ENCODE measurements at regions not wholly inside any gene's neighbourhood (a gene's known extent, or its start where the extent isn't known, plus 50 kb on each side); places are given as distances from the start of the nearest gene placed in this dataset.
"Not testable (repeated sequence)": the region's sequence is repeated elsewhere in the genome, so short reads cannot be mapped to it uniquely, and the experiment has no call there.

DNA sequence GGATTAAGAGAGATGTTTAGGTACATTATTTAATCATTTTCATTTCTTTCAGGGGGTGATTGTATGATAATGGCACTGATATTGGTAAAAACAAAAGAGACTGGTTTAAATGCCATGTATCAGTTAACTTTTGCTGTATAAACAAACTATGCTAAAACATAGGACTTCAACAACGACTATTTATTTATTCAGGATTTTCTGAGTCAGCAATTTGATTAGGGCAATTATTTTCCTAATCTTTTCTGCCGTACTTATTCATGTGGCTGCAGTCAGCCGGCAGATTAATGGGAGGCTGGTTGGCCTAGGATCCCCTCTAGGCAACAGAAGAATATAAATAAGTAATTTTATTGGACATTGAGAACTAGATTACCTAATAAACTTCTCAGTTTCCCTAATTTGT, 661.7 kb upstream of the RAG2 start:
- no peaks in the 10 kb centered on the region for H3K36me3 ChIP-seq (ENCODE audit: control insufficient read depth in 1 of 2, insufficient read depth in 2 of 2, low read length in 2 of 2)
- no peak overlapping the region for H3K27ac ChIP-seq (ENCODE audit: low read length)
- no peak overlapping the region for H3K4me3 ChIP-seq (ENCODE audit: low read depth in 1 of 2, low read length in 2 of 2)
- H3K27me3 ChIP-seq (ENCODE audit: low read depth, low read length), result no peaks in the 10 kb centered on the region
- no peaks in the 10 kb centered on the region for H3K9me3 ChIP-seq (ENCODE audit: control insufficient read depth in 1 of 2, low read length in 2 of 2)
- H3K4me1 ChIP-seq (ENCODE audit: control insufficient read depth in 1 of 2, insufficient read depth in 2 of 2, low read length in 2 of 2), result no peaks in the 10 kb centered on the region

DNA sequence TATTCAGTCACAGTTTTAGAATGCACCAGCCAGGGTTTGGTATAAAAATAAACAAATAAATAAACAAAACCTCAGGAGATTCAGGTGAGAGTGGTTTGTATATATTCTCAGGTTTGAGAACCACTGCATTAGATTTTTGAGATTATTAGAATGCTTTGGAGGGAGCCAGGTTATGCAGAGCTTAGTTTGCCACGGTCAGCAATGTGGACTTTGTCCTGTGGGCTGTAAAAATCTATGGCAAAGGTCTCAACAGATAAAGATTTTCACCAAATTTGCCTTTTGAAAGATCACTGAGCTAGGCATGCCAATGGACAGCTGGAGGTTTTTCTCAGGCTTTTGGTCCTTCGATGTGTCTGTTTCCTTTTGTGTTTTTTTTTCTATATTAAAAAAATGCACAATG, 650.1 kb upstream of the RAG2 start:
- no peak overlapping the region for H3K27ac ChIP-seq (ENCODE audit: low read length)
- no peaks in the 10 kb centered on the region for H3K4me1 ChIP-seq (ENCODE audit: control insufficient read depth in 1 of 2, insufficient read depth in 2 of 2, low read length in 2 of 2)
- H3K9me3 ChIP-seq (ENCODE audit: control insufficient read depth in 1 of 2, low read length in 2 of 2), result peaks cover 0 to 3% of the 10 kb centered on the region in 2 donors
- H3K4me3 ChIP-seq (ENCODE audit: low read depth in 1 of 2, low read length in 2 of 2), result no peak overlapping the region
- no peaks in the 10 kb centered on the region for H3K27me3 ChIP-seq (ENCODE audit: low read depth, low read length)
- no peaks in the 10 kb centered on the region for H3K36me3 ChIP-seq (ENCODE audit: control insufficient read depth in 1 of 2, insufficient read depth in 2 of 2, low read length in 2 of 2)

GRCh38 chr11:37246092-37246491, 648.1 kb upstream of the RAG2 start:
- not testable (repeated sequence) for H3K27me3 ChIP-seq (ENCODE audit: low read depth, low read length); H3K4me3 ChIP-seq (ENCODE audit: low read depth in 1 of 2, low read length in 2 of 2); H3K9me3 ChIP-seq (ENCODE audit: control insufficient read depth in 1 of 2, low read length in 2 of 2); H3K36me3 ChIP-seq (ENCODE audit: control insufficient read depth in 1 of 2, insufficient read depth in 2 of 2, low read length in 2 of 2); H3K4me1 ChIP-seq (ENCODE audit: control insufficient read depth in 1 of 2, insufficient read depth in 2 of 2, low read length in 2 of 2); H3K27ac ChIP-seq (ENCODE audit: low read length)

- H3K27me3 ChIP-seq (ENCODE audit: low read depth, low read length), result no peaks in the 10 kb centered on the region
- no peaks in the 10 kb centered on the region for H3K9me3 ChIP-seq (ENCODE audit: control insufficient read depth in 1 of 2, low read length in 2 of 2)
- H3K36me3 ChIP-seq (ENCODE audit: control insufficient read depth in 1 of 2, insufficient read depth in 2 of 2, low read length in 2 of 2), result no peaks in the 10 kb centered on the region
- H3K27ac ChIP-seq (ENCODE audit: low read length), result no peak overlapping the region
- no peak overlapping the region for H3K4me3 ChIP-seq (ENCODE audit: low read depth in 1 of 2, low read length in 2 of 2)
- H3K4me1 ChIP-seq (ENCODE audit: control insufficient read depth in 1 of 2, insufficient read depth in 2 of 2, low read length in 2 of 2), result no peaks in the 10 kb centered on the region
These were observed 632.8 kb upstream of the RAG2 start for GRCh38 chr11:37230865-37231264.

- Histone ChIP-seq H3K9me3 (ENCODE audit: control insufficient read depth in 1 of 2, low read length in 2 of 2) (no peaks in the 10 kb centered on the region), H3K27ac (ENCODE audit: low read length) (no peak overlapping the region), H3K36me3 (ENCODE audit: control insufficient read depth in 1 of 2, insufficient read depth in 2 of 2, low read length in 2 of 2) (no peaks in the 10 kb centered on the region), H3K4me3 (ENCODE audit: low read depth in 1 of 2, low read length in 2 of 2) (no peak overlapping the region), H3K27me3 (ENCODE audit: low read depth, low read length) (no peaks in the 10 kb centered on the region), H3K4me1 (ENCODE audit: control insufficient read depth in 1 of 2, insufficient read depth in 2 of 2, low read length in 2 of 2) (no peaks in the 10 kb centered on the region)
These were observed 625.9 kb upstream of the RAG2 start for GRCh38 chr11:37223962-37224361.

DNA sequence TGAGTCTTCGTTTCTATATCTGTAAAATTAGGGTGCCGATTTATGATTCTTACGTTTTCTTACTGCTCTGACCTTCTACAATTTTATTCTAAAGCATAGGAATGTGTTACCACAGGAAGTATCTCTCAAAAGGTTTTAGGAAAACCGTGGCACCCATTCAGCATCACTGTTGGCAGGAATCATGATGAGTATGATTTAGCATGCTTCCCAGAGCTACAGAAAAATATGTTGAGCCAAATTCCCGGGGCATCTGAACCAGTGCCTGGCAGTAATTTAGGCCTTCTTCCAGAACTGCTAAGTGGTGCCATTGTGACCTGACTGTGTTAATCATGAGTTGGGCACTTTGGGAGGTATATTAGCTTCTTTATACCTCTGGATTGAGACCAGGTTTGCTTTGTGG, 605.0 kb upstream of the RAG2 start:
- Histone ChIP-seq H3K4me3 (ENCODE audit: low read depth in 1 of 2, low read length in 2 of 2) (no peak overlapping the region), H3K27ac (ENCODE audit: low read length) (no peak overlapping the region), H3K27me3 (ENCODE audit: low read depth, low read length) (no peaks in the 10 kb centered on the region), H3K4me1 (ENCODE audit: control insufficient read depth in 1 of 2, insufficient read depth in 2 of 2, low read length in 2 of 2) (no peaks in the 10 kb centered on the region), H3K36me3 (ENCODE audit: control insufficient read depth in 1 of 2, insufficient read depth in 2 of 2, low read length in 2 of 2) (no peaks in the 10 kb centered on the region), H3K9me3 (ENCODE audit: control insufficient read depth in 1 of 2, low read length in 2 of 2) (no peaks in the 10 kb centered on the region)

- Histone ChIP-seq H3K4me1 (ENCODE audit: control insufficient read depth in 1 of 2, insufficient read depth in 2 of 2, low read length in 2 of 2) (no peaks in the 10 kb centered on the region), H3K27me3 (ENCODE audit: low read depth, low read length) (no peaks in the 10 kb centered on the region), H3K27ac (ENCODE audit: low read length) (no peak overlapping the region), H3K36me3 (ENCODE audit: control insufficient read depth in 1 of 2, insufficient read depth in 2 of 2, low read length in 2 of 2) (no peaks in the 10 kb centered on the region), H3K9me3 (ENCODE audit: control insufficient read depth in 1 of 2, low read length in 2 of 2) (no peaks in the 10 kb centered on the region), H3K4me3 (ENCODE audit: low read depth in 1 of 2, low read length in 2 of 2) (no peak overlapping the region)
These were observed 601.0 kb upstream of the RAG2 start for GRCh38 chr11:37199082-37199481.

GRCh38 chr11:37184326-37184725, 586.3 kb upstream of the RAG2 start:
- H3K9me3 ChIP-seq (ENCODE audit: control insufficient read depth in 1 of 2, low read length in 2 of 2), result peaks cover 0 to 10% of the 10 kb centered on the region in 2 donors
- H3K27me3 ChIP-seq (ENCODE audit: low read depth, low read length), result no peaks in the 10 kb centered on the region
- no peaks in the 10 kb centered on the region for H3K36me3 ChIP-seq (ENCODE audit: control insufficient read depth in 1 of 2, insufficient read depth in 2 of 2, low read length in 2 of 2)
- no peak overlapping the region for H3K27ac ChIP-seq (ENCODE audit: low read length)
- H3K4me3 ChIP-seq (ENCODE audit: low read depth in 1 of 2, low read length in 2 of 2), result no peak overlapping the region
- no peaks in the 10 kb centered on the region for H3K4me1 ChIP-seq (ENCODE audit: control insufficient read depth in 1 of 2, insufficient read depth in 2 of 2, low read length in 2 of 2)

- no peaks in the 10 kb centered on the region for H3K36me3 ChIP-seq (ENCODE audit: control insufficient read depth in 1 of 2, insufficient read depth in 2 of 2, low read length in 2 of 2)
- H3K9me3 ChIP-seq (ENCODE audit: control insufficient read depth in 1 of 2, low read length in 2 of 2), result peaks cover 0 to 10% of the 10 kb centered on the region in 2 donors
- H3K27me3 ChIP-seq (ENCODE audit: low read depth, low read length), result no peaks in the 10 kb centered on the region
- no peaks in the 10 kb centered on the region for H3K4me1 ChIP-seq (ENCODE audit: control insufficient read depth in 1 of 2, insufficient read depth in 2 of 2, low read length in 2 of 2)
- no peak overlapping the region for H3K4me3 ChIP-seq (ENCODE audit: low read depth in 1 of 2, low read length in 2 of 2)
- no peak overlapping the region for H3K27ac ChIP-seq (ENCODE audit: low read length)
These were observed 584.0 kb upstream of the RAG2 start for GRCh38 chr11:37182031-37182430.

GRCh38 chr11:37177721-37178120, 579.7 kb upstream of the RAG2 start:
- Histone ChIP-seq H3K27me3 (ENCODE audit: low read depth, low read length) (no peaks in the 10 kb centered on the region), H3K4me3 (ENCODE audit: low read depth in 1 of 2, low read length in 2 of 2) (no peak overlapping the region), H3K4me1 (ENCODE audit: control insufficient read depth in 1 of 2, insufficient read depth in 2 of 2, low read length in 2 of 2) (no peaks in the 10 kb centered on the region), H3K36me3 (ENCODE audit: control insufficient read depth in 1 of 2, insufficient read depth in 2 of 2, low read length in 2 of 2) (no peaks in the 10 kb centered on the region), H3K9me3 (ENCODE audit: control insufficient read depth in 1 of 2, low read length in 2 of 2) (peaks cover 0 to 10% of the 10 kb centered on the region in 2 donors), H3K27ac (ENCODE audit: low read length) (no peak overlapping the region)

DNA sequence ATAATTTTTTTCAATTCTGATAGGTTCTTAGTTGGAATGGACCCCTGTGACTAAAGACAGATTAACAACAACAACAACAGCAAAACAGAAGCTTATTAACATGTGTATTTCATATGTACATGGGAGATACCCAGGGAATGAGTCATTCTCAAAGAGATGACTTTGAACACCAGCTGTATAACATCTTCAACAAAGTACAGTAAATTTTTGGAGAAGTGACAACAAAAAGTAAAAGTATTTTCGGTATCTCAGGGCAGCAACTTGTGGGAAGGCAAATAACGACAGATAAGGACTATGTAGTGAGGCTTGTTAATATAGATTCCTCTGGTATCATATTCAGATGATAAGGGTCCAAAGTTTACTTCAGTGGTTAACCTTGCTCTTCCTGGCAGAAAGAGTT, 573.4 kb upstream of the RAG2 start:
- H3K4me3 ChIP-seq (ENCODE audit: low read depth in 1 of 2, low read length in 2 of 2), result no peak overlapping the region
- no peaks in the 10 kb centered on the region for H3K36me3 ChIP-seq (ENCODE audit: control insufficient read depth in 1 of 2, insufficient read depth in 2 of 2, low read length in 2 of 2)
- H3K27me3 ChIP-seq (ENCODE audit: low read depth, low read length), result no peaks in the 10 kb centered on the region
- no peak overlapping the region for H3K27ac ChIP-seq (ENCODE audit: low read length)
- no peaks in the 10 kb centered on the region for H3K9me3 ChIP-seq (ENCODE audit: control insufficient read depth in 1 of 2, low read length in 2 of 2)
- no peaks in the 10 kb centered on the region for H3K4me1 ChIP-seq (ENCODE audit: control insufficient read depth in 1 of 2, insufficient read depth in 2 of 2, low read length in 2 of 2)

GRCh38 chr11:37170311-37170710, 572.3 kb upstream of the RAG2 start:
- no peaks in the 10 kb centered on the region for H3K36me3 ChIP-seq (ENCODE audit: control insufficient read depth in 1 of 2, insufficient read depth in 2 of 2, low read length in 2 of 2)
- H3K4me1 ChIP-seq (ENCODE audit: control insufficient read depth in 1 of 2, insufficient read depth in 2 of 2, low read length in 2 of 2), result no peaks in the 10 kb centered on the region
- no peaks in the 10 kb centered on the region for H3K9me3 ChIP-seq (ENCODE audit: control insufficient read depth in 1 of 2, low read length in 2 of 2)
- H3K4me3 ChIP-seq (ENCODE audit: low read depth in 1 of 2, low read length in 2 of 2), result no peak overlapping the region
- H3K27me3 ChIP-seq (ENCODE audit: low read depth, low read length), result no peaks in the 10 kb centered on the region
- no peak overlapping the region for H3K27ac ChIP-seq (ENCODE audit: low read length)
